ENCODE measurements at regions not wholly inside any gene's neighbourhood (a gene's known extent, or its start where the extent isn't known, plus 50 kb on each side); places are given as distances from the start of the nearest gene placed in this dataset.

- TF ChIP-seq CTCF (IDR thresholded peaks at IDR 0.05; ENCODE audit: low read depth, low read length, missing input control) = no peak
- TF ChIP-seq TAF1 (conservative IDR thresholded peaks at IDR 0.05) = no peak
- TF ChIP-seq RAD21 (IDR thresholded peaks at IDR 0.05) = no peak
- no peak for TF ChIP-seq REST (IDR thresholded peaks at IDR 0.05)
- TF ChIP-seq YY1 (IDR thresholded peaks at IDR 0.05) = no peak
- TF ChIP-seq RXRA (IDR thresholded peaks at IDR 0.05) = no peak
- TF ChIP-seq, protein P1, sequence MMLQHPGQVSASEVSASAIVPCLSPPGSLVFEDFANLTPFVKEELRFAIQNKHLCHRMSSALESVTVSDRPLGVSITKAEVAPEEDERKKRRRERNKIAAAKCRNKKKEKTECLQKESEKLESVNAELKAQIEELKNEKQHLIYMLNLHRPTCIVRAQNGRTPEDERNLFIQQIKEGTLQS (IDR thresholded peaks at IDR 0.05) = no peak
- TF ChIP-seq HNF4G (IDR thresholded peaks at IDR 0.05) = no peak
- no peak for TF ChIP-seq NR2F2 (IDR thresholded peaks at IDR 0.05)
- TF ChIP-seq, protein P2, sequence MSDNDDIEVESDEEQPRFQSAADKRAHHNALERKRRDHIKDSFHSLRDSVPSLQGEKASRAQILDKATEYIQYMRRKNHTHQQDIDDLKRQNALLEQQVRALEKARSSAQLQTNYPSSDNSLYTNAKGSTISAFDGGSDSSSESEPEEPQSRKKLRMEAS (IDR thresholded peaks at IDR 0.05) = no peak
- TF ChIP-seq, protein P3, sequence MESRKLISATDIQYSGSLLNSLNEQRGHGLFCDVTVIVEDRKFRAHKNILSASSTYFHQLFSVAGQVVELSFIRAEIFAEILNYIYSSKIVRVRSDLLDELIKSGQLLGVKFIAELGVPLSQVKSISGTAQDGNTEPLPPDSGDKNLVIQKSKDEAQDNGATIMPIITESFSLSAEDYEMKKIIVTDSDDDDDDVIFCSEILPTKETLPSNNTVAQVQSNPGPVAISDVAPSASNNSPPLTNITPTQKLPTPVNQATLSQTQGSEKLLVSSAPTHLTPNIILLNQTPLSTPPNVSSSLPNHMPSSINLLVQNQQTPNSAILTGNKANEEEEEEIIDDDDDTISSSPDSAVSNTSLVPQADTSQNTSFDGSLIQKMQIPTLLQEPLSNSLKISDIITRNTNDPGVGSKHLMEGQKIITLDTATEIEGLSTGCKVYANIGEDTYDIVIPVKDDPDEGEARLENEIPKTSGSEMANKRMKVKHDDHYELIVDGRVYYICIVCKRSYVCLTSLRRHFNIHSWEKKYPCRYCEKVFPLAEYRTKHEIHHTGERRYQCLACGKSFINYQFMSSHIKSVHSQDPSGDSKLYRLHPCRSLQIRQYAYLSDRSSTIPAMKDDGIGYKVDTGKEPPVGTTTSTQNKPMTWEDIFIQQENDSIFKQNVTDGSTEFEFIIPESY (IDR thresholded peaks at IDR 0.05) = no peak
- no peak for TF ChIP-seq EGR1 (IDR thresholded peaks at IDR 0.05; ENCODE audit: low read depth in 2 of 2)
- no peak for TF ChIP-seq JUND (IDR thresholded peaks at IDR 0.05)
Measured at GRCh38 chr6:27623103-27623502, 150.2 kb upstream of the ZNF184 start.
